ENCODE measurements at regions not wholly inside any gene's neighbourhood (a gene's known extent, or its start where the extent isn't known, plus 50 kb on each side); places are given as distances from the start of the nearest gene placed in this dataset.

DNA sequence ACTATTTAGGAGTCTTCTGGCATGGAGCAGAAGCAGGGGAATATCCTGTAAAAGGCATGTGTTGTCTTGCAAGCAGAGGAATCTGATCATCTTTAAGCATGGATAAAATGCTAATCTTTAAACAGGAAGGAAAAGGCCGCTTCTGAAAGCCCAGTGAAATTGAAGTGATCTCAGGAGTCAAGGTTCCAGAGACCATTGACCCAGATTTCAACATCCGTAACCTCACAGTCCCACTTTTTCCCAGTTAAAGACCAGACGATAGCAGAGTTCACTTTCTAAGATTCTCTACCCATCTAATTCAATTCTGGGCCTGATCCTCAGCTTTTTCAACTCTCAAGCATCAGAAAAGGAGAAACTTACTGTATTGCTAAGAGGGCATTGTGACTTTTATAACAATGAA lies 332.2 kb upstream of the LRP1B start (continued):
- TF ChIP-seq GATA2 (CRISPR knock-in tag; IDR thresholded peaks at IDR 0.05) (no peak), FOXJ3 (CRISPR knock-in tag; IDR thresholded peaks at IDR 0.05) (no peak), TEAD4 (IDR thresholded peaks at IDR 0.05; ENCODE audit: borderline replicate concordance, insufficient read depth) (no peak)

- ChIA-PET POLR2A (no interaction called here), CTCF (no interaction called here)
Observed at GRCh38 chr2:142462306-142462705, 331.5 kb upstream of the LRP1B start.

More at GRCh38 chr2:142462306-142462705, 331.5 kb upstream of the LRP1B start:
- H3K4me3 ChIP-seq (ENCODE audit: low read depth in 2 of 2, low read length in 1 of 2) = no peak overlapping the region
- H3K9me2 ChIP-seq = no peaks in the 10 kb centered on the region
- no peaks in the 10 kb centered on the region for H3K36me3 ChIP-seq (replicated peaks in 1 of 2; ENCODE audit: control insufficient read depth in 1 of 2, insufficient read depth in 2 of 2, low read length in 1 of 2)
- H3K79me2 ChIP-seq (ENCODE audit: insufficient read depth) = no peaks in the 10 kb centered on the region
- DNase-seq = no peak
- no peak overlapping the region for H3K27ac ChIP-seq (ENCODE audit: low read depth in 2 of 2, low read length in 1 of 2)
- no peak overlapping the region for H3K4me2 ChIP-seq
- H3K4me1 ChIP-seq (ENCODE audit: control insufficient read depth in 1 of 2, insufficient read depth in 2 of 2, low read depth in 1 of 2, low read length in 1 of 2) = no peaks in the 10 kb centered on the region
- H3F3A ChIP-seq (replicated peaks; ENCODE audit: insufficient read depth) = no peaks in the 10 kb centered on the region
- H3K9ac ChIP-seq = no peak overlapping the region
- 42% methylated on average over 1 of the region's 1 CpG for WGBS (ENCODE audit: low lambda C conversion rate)
- H3K9me3 ChIP-seq = no peaks in the 10 kb centered on the region
- no peak overlapping the region for H2AFZ ChIP-seq (ENCODE audit: low read depth)
- TF ChIP-seq TEAD4 (IDR thresholded peaks at IDR 0.05; ENCODE audit: borderline replicate concordance, insufficient read depth) (no peak), NFIC (IDR thresholded peaks at IDR 0.05; ENCODE audit: borderline replicate concordance) (no peak), ELF1 (IDR thresholded peaks at IDR 0.05) (no peak), REST (IDR thresholded peaks at IDR 0.05; ENCODE audit: low read depth, low read length) (no peak), PBX3 (IDR thresholded peaks at IDR 0.05) (no peak), POLR2AphosphoS5 (IDR thresholded peaks at IDR 0.05; ENCODE audit: low read depth, low read length) (no peak), RFX5 (IDR thresholded peaks at IDR 0.05; ENCODE audit: low read length) (no peak), GATA2 (CRISPR knock-in tag; IDR thresholded peaks at IDR 0.05) (no peak), FOSL2 (IDR thresholded peaks at IDR 0.05; ENCODE audit: borderline replicate concordance, low read depth) (no peak), EZH2phosphoT487 (IDR thresholded peaks at IDR 0.05; ENCODE audit: borderline replicate concordance, low read depth) (no peak), RXRA (IDR thresholded peaks at IDR 0.05; ENCODE audit: borderline replicate concordance, low read depth) (no peak), EP300 (IDR thresholded peaks at IDR 0.05; ENCODE audit: borderline replicate concordance in 1 of 2, low read depth in 1 of 2, low read length in 1 of 2) (no peak), MXI1 (IDR thresholded peaks at IDR 0.05; ENCODE audit: low read depth, low read length) (no peak), IRF3 (IDR thresholded peaks at IDR 0.05; ENCODE audit: low read depth, low read length) (no peak)
- H3K27me3 ChIP-seq (ENCODE audit: insufficient read depth) = no peaks in the 10 kb centered on the region
- H4K20me1 ChIP-seq (ENCODE audit: insufficient read depth) = no peaks in the 10 kb centered on the region
